Hepatocyte (in vitro differentiated cells): ENCODE measurements at regions not wholly inside any gene's neighbourhood (a gene's known extent, or its start where the extent isn't known, plus 50 kb on each side); places are given as distances from the start of the nearest gene placed in this dataset.
A peak's percentile ranks its signal among the peaks of the same experiment; 100 is the strongest.

Experiments
- DNase-seq: peaks from one replicate; pipeline ENCODE4 v3.0.0-alpha.2; 2016; ENCODE audit warnings: low spot score
- H2AFZ ChIP-seq: fragments of 200-600 bp; sonication (generic); 2 replicates; pipeline ENCODE4 v1.6.0; 2016; ENCODE audit warnings: antibody characterized with exemption, mild to moderate bottlenecking
- H3K27ac ChIP-seq: fragments of 200-600 bp; sonication (generic); 2 replicates; pipeline ENCODE4 v1.5.1; 2016; ENCODE audit warnings: mild to moderate bottlenecking
- H3K27me3 ChIP-seq: fragments of 200-600 bp; sonication (generic); 2 replicates; pipeline ENCODE4 v1.6.1; 2016
- H3K36me3 ChIP-seq: fragments of 200-600 bp; sonication (generic); replicated peaks from 2 replicates; pipeline ENCODE4 v1.5.1; 2016; ENCODE audit warnings: low read depth; ENCODE audit not compliant: insufficient read depth
- H3K4me1 ChIP-seq: fragments of 200-600 bp; sonication (generic); 2 replicates; pipeline ENCODE4 v1.5.1; 2016; ENCODE audit warnings: mild to moderate bottlenecking, moderate library complexity; ENCODE audit not compliant: insufficient read depth
- H3K4me2 ChIP-seq: fragments of 200-600 bp; sonication (generic); 2 replicates; pipeline ENCODE4 v1.6.0; 2016
- H3K4me3 ChIP-seq: fragments of 200-600 bp; sonication (generic); 2 replicates; pipeline ENCODE4 v1.5.1; 2016; ENCODE audit warnings: mild to moderate bottlenecking
- H3K79me2 ChIP-seq: fragments of 200-600 bp; sonication (generic); 2 replicates; pipeline ENCODE4 v1.6.0; 2017; ENCODE audit warnings: mild to moderate bottlenecking
- H3K9me2 ChIP-seq: fragments of 200-600 bp; sonication (generic); replicated peaks from 2 replicates; pipeline ENCODE4 v1.6.0; 2017; ENCODE audit warnings: mild to moderate bottlenecking; ENCODE audit not compliant: insufficient read depth
- H3K9me3 ChIP-seq: fragments of 200-600 bp; sonication (generic); 2 replicates; pipeline ENCODE4 v1.5.1; 2016; ENCODE audit warnings: low read depth, mild to moderate bottlenecking
- H4K20me1 ChIP-seq: fragments of 200-600 bp; sonication (generic); 2 replicates; pipeline ENCODE4 v1.6.0; 2016; ENCODE audit warnings: mild to moderate bottlenecking; ENCODE audit not compliant: insufficient read depth, poor library complexity, severe bottlenecking
- EZH2 ChIP-seq: fragments of 200-600 bp; sonication (generic); IDR thresholded peaks from 2 replicates; pipeline ENCODE4 v1.6.1; 2016; ENCODE audit warnings: antibody characterized with exemption, mild to moderate bottlenecking, borderline replicate concordance
- EZH2phosphoT487 ChIP-seq: fragments of 200-600 bp; sonication (generic); IDR thresholded peaks from one replicate; pipeline ENCODE4 v1.6.1; 2018; ENCODE audit warnings: antibody characterized with exemption, mild to moderate bottlenecking, low read depth, moderate library complexity; ENCODE audit not compliant: unreplicated experiment, severe bottlenecking
- WGBS: methylation state at CpG from one replicate; pipeline ENCODE4 v1.1.6; 2016; ENCODE audit warnings: low lambda C conversion rate; ENCODE audit errors: missing lambda C conversion rate; 5-methylcytosine and 5-hydroxymethylcytosine counted together
- TF ChIP-seq, protein P1 (sequence below): fragments of 200-600 bp; sonication (generic); IDR thresholded peaks from 2 replicates; pipeline ENCODE4 v1.5.1; 2016; ENCODE audit warnings: antibody characterized with exemption, mild to moderate bottlenecking; ENCODE audit not compliant: poor library complexity

DNA sequence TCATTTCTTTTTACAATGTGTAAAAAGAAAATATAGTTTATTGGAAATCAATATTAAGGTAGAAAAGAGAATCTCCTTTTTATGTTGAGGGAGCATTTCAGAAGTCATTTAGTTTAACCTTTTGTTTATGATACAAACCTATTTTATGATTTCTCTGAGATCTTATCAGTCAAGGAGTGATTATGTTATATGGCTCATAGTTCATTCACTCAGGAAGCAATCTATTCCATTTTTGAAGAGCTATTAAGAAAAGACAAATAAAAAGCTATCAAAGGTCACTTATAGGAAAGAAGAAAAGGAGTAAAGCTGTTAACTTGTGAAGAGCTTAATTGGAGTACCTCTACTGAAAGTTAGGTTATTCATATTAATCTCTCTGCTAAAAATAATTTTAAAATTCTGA lies 526.6 kb upstream of the JAG1 start:
- H4K20me1 ChIP-seq, result no peaks in the 10 kb centered on the region
- H2AFZ ChIP-seq, result no peak overlapping the region
- peaks cover 8% of the 10 kb centered on the region for H3K4me1 ChIP-seq
- H3K36me3 ChIP-seq, result no peaks in the 10 kb centered on the region
- H3K27ac ChIP-seq, result no peak overlapping the region
- no peak for DNase-seq
- H3K9me2 ChIP-seq, result no peaks in the 10 kb centered on the region
- H3K9me3 ChIP-seq, result no peaks in the 10 kb centered on the region
- TF ChIP-seq EZH2phosphoT487, result no peak
- TF ChIP-seq EZH2, result no peak
- TF ChIP-seq, protein P1, sequence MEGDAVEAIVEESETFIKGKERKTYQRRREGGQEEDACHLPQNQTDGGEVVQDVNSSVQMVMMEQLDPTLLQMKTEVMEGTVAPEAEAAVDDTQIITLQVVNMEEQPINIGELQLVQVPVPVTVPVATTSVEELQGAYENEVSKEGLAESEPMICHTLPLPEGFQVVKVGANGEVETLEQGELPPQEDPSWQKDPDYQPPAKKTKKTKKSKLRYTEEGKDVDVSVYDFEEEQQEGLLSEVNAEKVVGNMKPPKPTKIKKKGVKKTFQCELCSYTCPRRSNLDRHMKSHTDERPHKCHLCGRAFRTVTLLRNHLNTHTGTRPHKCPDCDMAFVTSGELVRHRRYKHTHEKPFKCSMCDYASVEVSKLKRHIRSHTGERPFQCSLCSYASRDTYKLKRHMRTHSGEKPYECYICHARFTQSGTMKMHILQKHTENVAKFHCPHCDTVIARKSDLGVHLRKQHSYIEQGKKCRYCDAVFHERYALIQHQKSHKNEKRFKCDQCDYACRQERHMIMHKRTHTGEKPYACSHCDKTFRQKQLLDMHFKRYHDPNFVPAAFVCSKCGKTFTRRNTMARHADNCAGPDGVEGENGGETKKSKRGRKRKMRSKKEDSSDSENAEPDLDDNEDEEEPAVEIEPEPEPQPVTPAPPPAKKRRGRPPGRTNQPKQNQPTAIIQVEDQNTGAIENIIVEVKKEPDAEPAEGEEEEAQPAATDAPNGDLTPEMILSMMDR, result no peak
- H3K4me2 ChIP-seq, result no peak overlapping the region
- no peaks in the 10 kb centered on the region for H3K27me3 ChIP-seq
- no peaks in the 10 kb centered on the region for H3K79me2 ChIP-seq
- H3K4me3 ChIP-seq, result no peak overlapping the region

DNA sequence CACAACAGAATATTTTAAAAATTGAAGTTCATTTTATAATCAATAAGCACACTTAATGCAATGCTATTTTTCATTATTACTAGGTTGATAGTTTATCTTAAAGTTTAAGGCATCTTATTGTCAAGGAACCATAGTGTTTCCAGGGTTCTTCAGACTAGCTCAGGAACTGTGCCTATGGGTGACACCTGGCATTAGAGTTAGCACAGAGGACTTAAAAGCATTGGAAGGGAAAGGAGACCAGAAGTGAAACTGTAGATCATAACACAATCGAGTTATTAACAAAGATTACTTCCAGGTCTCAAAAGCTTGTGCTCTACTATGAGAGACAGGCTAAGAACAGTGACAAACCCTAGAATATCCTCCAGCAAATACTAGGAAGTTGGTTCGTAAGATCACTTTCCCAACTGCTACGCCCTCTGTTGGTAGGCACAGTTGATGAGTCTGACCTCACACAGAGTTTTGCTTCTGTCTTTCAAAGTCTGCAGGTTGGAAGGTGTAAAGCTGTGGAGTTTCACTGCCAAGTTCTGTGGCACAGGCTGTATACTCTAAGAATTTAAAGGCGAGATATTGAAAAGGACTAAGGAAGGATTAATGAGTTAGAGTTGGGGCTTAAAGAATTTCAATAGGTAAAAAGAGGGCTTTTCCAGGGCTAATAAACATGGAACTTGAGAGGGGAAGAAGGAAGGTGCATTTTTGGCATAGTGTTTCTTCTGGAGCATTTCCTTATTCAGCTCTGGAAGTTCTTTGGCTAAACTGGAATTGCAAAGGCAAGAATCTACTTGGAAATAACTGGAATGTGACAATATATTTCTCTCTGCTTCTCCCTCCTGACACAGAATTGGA lies 531.3 kb upstream of the JAG1 start:
- Histone ChIP-seq H3K36me3 (no peaks in the 10 kb centered on the region), H3K4me1 (no peaks in the 10 kb centered on the region), H3K9me2 (no peaks in the 10 kb centered on the region), H3K9me3 (no peaks in the 10 kb centered on the region), H2AFZ (no peak overlapping the region), H3K27ac (no peak overlapping the region), H3K4me3 (no peak overlapping the region), H4K20me1 (no peaks in the 10 kb centered on the region), H3K27me3 (no peaks in the 10 kb centered on the region), H3K79me2 (no peaks in the 10 kb centered on the region), H3K4me2 (no peak overlapping the region)
- WGBS, result 37% methylated on average over 4 of the region's 4 CpGs
- DNase-seq, result peak; percentile 85
- TF ChIP-seq, protein P1, result peak; percentile 74
- no peak for TF ChIP-seq EZH2phosphoT487

DNA sequence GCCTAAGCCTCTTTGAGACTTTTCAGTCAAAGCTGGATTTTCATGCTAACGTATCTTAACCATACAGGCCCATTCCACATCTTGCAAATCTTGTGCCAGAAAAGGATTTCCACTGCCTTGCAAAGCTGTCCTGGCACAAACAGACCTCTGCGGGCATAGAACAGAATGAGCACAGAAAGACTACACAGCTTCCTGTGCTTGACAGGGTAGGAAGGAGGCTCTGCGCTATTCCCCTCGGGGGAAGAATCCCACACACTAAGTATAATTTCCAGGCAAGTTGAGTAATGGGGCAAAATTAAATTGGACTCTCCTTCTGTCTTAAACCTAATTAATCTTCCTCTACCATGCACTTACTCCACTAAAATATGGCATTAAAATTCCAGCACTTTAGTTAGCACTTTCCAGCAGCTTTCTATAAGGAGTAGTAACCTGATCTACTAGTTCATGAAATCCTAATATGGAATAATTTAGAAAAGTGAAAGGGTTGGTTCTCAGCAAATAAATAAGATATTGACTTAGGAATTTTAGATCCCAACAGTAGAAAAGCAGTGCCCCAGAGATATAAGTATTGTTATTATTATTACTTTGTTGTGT lies 532.1 kb upstream of the JAG1 start:
- Histone ChIP-seq H3K27me3 (no peaks in the 10 kb centered on the region), H4K20me1 (no peaks in the 10 kb centered on the region), H3K9me2 (no peaks in the 10 kb centered on the region), H3K4me3 (no peak overlapping the region), H3K4me1 (no peaks in the 10 kb centered on the region), H3K4me2 (no peak overlapping the region), H3K27ac (no peak overlapping the region), H3K9me3 (no peaks in the 10 kb centered on the region), H3K36me3 (no peaks in the 10 kb centered on the region), H2AFZ (no peak overlapping the region), H3K79me2 (no peaks in the 10 kb centered on the region)
- TF ChIP-seq EZH2phosphoT487 (no peak), EZH2 (no peak)
- TF ChIP-seq, protein P1, result no peak
- DNase-seq, result no peak
- WGBS, result 53% methylated on average over 4 of the region's 4 CpGs
